SK-N-SH treated with all-trans-retinoic acid at 6 μM for 48 hours (cell line): ENCODE measurements at regions not wholly inside any gene's neighbourhood (a gene's known extent, or its start where the extent isn't known, plus 50 kb on each side); places are given as distances from the start of the nearest gene placed in this dataset.

Experiments used
- CSRNP3 ChIP-seq: fragments of 250-450 bp; sonication (Bioruptor Pico); IDR thresholded peaks from 2 replicates; pipeline ENCODE4 v1.5.1; 2021; ENCODE audit warnings: mild to moderate bottlenecking, moderate library complexity
- TOX ChIP-seq: fragments of 250-450 bp; sonication (Bioruptor Pico); IDR thresholded peaks from 2 replicates; pipeline ENCODE4 v1.8.0; 2021; ENCODE audit warnings: mild to moderate bottlenecking, moderate library complexity, borderline replicate concordance

GRCh38 chr1:229091721-229092136, 179.2 kb upstream of the RAB4A start:
- TF ChIP-seq CSRNP3 (CRISPR knock-in tag) = no peak
- TF ChIP-seq TOX = no peak
